ENCODE measurements at regions not wholly inside any gene's neighbourhood (a gene's known extent, or its start where the extent isn't known, plus 50 kb on each side); places are given as distances from the start of the nearest gene placed in this dataset.
"Not testable (repeated sequence)": the region's sequence is repeated elsewhere in the genome, so short reads cannot be mapped to it uniquely, and the experiment has no call there.

GRCh38 chr11:45407226-45407625, 121.1 kb upstream of the SYT13 start:
- H3K9me3 Mint-ChIP-seq, result no peaks in the 10 kb centered on the region
- no peaks in the 10 kb centered on the region for H3K36me3 Mint-ChIP-seq (ENCODE audit: low read depth)
- H3K27me3 Mint-ChIP-seq (ENCODE audit: low read depth), result peaks cover 12% of the 10 kb centered on the region
- no peak overlapping the region for H3K4me3 Mint-ChIP-seq
- TF ChIP-seq, protein P1, sequence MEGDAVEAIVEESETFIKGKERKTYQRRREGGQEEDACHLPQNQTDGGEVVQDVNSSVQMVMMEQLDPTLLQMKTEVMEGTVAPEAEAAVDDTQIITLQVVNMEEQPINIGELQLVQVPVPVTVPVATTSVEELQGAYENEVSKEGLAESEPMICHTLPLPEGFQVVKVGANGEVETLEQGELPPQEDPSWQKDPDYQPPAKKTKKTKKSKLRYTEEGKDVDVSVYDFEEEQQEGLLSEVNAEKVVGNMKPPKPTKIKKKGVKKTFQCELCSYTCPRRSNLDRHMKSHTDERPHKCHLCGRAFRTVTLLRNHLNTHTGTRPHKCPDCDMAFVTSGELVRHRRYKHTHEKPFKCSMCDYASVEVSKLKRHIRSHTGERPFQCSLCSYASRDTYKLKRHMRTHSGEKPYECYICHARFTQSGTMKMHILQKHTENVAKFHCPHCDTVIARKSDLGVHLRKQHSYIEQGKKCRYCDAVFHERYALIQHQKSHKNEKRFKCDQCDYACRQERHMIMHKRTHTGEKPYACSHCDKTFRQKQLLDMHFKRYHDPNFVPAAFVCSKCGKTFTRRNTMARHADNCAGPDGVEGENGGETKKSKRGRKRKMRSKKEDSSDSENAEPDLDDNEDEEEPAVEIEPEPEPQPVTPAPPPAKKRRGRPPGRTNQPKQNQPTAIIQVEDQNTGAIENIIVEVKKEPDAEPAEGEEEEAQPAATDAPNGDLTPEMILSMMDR (IDR thresholded peaks at IDR 0.05; ENCODE audit: unreplicated experiment in 3 of 3), result no peak
- H3K27ac Mint-ChIP-seq, result no peak overlapping the region
- peaks cover 26% of the 10 kb centered on the region for H3K4me1 Mint-ChIP-seq

- H3K27ac Mint-ChIP-seq, result no peak overlapping the region
- H3K9me3 Mint-ChIP-seq, result no peaks in the 10 kb centered on the region
- no peak overlapping the region for H3K4me3 Mint-ChIP-seq
Measured at GRCh38 chr11:45405916-45406670, 120.0 kb upstream of the SYT13 start.

DNA sequence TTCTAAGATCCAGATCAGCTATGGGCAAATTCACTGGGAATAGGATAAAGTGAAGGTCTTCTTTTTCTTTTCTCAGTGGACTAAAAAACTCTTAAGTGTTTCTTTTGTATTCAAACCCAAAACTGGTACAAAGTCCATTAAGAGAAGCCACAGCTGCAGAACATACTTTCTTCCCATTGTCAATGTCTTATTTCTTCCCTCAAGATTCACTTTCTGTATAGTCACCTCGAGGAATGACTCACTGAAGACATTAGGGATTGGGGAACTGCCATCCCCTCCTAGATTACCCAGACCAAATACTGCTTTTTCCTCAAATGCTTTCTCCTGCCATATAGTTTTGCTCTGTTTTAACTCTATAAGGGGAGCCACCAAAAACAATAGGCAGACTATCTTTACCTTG, 117.4 kb upstream of the SYT13 start:
- not testable (repeated sequence) for H3K9me3 Mint-ChIP-seq; H3K27me3 Mint-ChIP-seq (ENCODE audit: low read depth); H3K36me3 Mint-ChIP-seq (ENCODE audit: low read depth); H3K27ac Mint-ChIP-seq; H3K4me3 Mint-ChIP-seq; H3K4me1 Mint-ChIP-seq

More at GRCh38 chr11:45405916-45406670, 120.0 kb upstream of the SYT13 start:
- Mint-ChIP-seq H3K36me3 (ENCODE audit: low read depth) (no peaks in the 10 kb centered on the region), H3K4me1 (peaks cover 16% of the 10 kb centered on the region), H3K27me3 (ENCODE audit: low read depth) (peaks cover 12% of the 10 kb centered on the region)
- TF ChIP-seq, protein P1 (IDR thresholded peaks at IDR 0.05; ENCODE audit: unreplicated experiment in 3 of 3), result peak; percentile 51 to 59 (median 59)

DNA sequence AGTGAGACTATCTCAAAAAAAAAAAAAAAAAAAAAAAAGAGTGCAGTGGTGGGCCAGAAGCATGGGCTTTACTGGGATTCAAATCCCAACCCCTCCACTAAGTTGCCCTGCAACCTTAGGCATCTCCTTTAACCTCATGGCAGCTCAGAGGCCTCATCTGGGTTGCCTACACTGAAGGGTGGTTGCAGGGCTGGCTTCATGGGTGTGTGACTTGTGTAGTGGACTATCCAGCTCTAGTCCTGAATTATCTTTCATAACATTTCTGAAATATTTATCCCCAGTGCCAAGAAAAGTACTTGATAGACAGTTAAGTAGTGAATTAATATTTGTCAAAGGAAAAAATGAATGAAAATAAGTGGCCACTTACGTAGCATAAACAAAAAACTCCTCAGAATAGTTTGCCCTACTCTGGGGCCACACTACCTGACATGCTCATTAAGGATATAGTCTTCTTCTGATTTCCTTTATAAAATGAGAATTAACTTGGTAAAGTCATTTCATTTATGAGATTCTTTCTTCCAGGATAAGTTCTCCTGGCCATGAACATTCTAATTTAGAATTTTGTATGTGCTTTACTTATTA, 116.0 kb upstream of the SYT13 start:
- Mint-ChIP-seq H3K4me1 (no peaks in the 10 kb centered on the region), H3K36me3 (ENCODE audit: low read depth) (no peaks in the 10 kb centered on the region), H3K27ac (no peak overlapping the region)

GRCh38 chr11:45400591-45400990, 114.5 kb upstream of the SYT13 start:
- Mint-ChIP-seq H3K9me3 (no peaks in the 10 kb centered on the region), H3K36me3 (ENCODE audit: low read depth) (no peaks in the 10 kb centered on the region), H3K4me3 (no peak overlapping the region), H3K27me3 (ENCODE audit: low read depth) (peaks cover 10% of the 10 kb centered on the region), H3K4me1 (peaks cover 8% of the 10 kb centered on the region), H3K27ac (no peak overlapping the region)
- TF ChIP-seq, protein P1 (IDR thresholded peaks at IDR 0.05; ENCODE audit: unreplicated experiment in 3 of 3), result no peak

More for the DNA sequence above, 116.0 kb upstream of the SYT13 start:
- Mint-ChIP-seq H3K27me3 (ENCODE audit: low read depth) (peaks cover 4% of the 10 kb centered on the region), H3K4me3 (no peak overlapping the region), H3K9me3 (no peaks in the 10 kb centered on the region)
- TF ChIP-seq, protein P1 (IDR thresholded peaks at IDR 0.05; ENCODE audit: unreplicated experiment in 3 of 3), result no peak

DNA sequence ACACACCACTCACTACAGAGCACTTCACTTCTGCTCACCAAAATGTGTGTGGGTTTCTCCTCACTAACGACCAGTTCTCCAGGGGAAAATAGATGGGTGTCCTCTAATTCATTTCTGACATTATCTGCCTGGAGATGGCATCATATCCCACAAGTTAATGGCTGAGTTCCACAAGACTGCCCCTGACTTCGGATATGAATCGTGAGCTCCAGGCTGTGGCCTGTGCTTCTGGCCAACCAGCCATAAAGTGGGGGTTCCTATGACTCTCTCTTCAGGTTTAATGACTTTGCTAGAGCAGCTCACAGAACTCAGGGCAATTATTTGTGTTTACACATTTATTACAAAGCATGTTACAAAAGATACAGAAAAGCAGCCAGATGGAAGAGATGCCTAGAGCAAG, 113.0 kb upstream of the SYT13 start:
- Mint-ChIP-seq H3K9me3 (no peaks in the 10 kb centered on the region), H3K4me3 (no peak overlapping the region), H3K4me1 (peaks cover 8% of the 10 kb centered on the region), H3K27me3 (ENCODE audit: low read depth) (peaks cover 9% of the 10 kb centered on the region), H3K27ac (no peak overlapping the region), H3K36me3 (ENCODE audit: low read depth) (no peaks in the 10 kb centered on the region)
- TF ChIP-seq, protein P1 (IDR thresholded peaks at IDR 0.05; ENCODE audit: unreplicated experiment in 3 of 3), result no peak
